ENCODE measurements at regions not wholly inside any gene's neighbourhood (a gene's known extent, or its start where the extent isn't known, plus 50 kb on each side); places are given as distances from the start of the nearest gene placed in this dataset.
"Not testable (repeated sequence)": the region's sequence is repeated elsewhere in the genome, so short reads cannot be mapped to it uniquely, and the experiment has no call there.

DNA sequence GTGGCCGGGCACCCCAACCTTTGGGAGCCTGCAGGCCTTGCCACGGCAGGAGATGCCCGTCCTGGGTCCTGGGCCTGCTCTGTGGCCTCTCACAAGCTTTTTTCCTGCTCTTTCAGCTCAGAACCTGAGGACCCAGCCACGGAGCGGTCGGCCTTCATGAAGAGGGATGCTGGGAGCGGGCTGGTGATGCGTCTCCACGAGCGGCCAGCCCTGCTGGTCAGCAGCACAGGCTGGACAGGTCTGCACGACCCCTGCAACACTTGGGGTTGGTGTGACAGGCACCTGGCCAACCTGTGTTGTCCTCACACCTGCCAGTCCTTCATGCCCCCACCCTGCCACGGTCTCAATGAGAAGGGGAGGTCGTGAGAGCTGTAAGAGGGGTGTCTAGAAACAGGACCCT, 170.0 kb downstream of the ADRA2C start:
- no peak for DNase-seq

DNA sequence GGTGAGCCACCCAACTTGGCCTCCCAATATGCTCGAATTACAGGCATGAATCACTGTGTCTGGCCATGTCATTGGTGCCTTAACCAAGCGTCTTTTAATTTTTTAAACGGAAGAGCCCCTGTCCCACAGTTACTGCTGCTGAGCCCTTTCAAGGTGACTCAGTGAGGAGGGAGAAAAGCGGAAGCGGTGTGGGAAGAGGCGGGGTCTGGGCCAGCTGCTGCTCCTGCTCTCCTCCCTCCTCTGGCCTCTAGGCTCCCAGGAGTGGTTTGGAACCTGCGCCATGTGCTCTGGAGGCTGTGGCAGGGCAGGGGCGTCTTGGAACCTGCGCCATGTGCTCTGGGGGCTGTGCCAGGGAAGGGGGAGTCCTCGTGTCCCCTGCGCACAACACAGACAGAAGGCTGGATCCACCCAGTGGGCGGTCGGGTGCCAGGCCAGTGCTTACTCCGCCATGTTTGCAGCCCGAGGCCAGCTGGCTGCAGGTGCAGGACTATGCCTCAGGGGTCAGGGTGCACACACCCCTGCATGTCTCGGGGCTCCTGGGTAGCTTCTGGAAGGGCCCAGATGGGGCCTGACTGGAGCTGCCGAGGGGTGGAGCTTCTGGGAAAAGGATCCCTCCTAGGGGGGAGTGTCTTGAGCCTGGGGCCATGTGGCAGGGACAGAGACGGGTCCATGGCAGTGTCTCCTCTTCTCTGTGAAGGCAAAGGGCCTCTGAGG, 171.8 kb downstream of the ADRA2C start:
- DNase-seq: not testable (repeated sequence)

DNA sequence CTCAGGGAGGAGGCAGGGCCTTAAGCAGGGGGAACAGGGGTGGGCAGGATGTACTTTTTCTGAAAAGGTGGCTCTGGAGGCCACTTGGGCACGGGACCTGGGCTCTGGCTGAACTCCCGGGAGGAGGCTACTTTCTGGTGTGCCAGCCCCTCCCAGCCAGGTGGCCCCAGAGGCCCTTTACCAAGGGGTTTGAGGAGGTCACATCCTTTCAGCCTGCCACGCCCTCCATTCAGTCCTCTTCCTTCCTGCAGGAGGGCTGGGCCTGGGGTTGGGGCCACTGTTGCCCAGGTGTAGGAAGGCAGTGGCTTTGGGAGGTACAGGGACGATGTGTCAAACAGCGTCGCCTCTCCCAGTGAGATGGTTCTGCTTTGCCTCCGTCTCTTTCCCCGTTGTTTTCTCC, 172.5 kb downstream of the ADRA2C start:
- not testable (repeated sequence) for DNase-seq

DNA sequence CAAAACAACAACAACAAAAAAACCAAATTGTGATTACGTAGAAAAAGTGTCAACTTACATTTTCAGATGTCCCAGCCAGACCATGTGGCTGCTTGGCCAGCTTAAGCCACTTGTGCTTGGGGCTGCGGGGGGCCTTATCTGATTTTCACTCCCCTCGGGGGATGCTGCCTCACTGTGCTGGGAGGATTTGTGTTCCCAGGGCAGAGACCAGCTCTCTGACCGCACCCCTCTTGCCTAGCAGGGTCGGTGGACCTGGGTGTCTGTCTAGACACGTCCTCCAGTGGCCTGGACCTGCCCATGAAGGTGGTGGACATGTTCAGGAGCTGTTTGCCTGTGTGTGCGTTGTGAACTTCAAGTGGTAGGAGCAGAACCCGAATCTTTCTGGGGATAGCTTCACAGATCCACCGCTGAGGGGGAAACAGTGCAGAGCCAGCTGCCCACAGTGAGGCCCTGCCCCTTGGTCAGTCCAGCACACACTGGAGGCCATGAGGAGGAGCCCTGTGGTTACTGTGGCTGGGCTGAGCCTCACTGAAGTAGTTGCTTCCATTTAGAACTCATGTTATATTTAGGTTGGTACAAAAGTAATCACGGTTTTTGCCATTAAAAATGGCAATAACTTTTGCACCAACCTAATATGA, 173.9 kb downstream of the ADRA2C start:
- not testable (repeated sequence) for DNase-seq

DNA sequence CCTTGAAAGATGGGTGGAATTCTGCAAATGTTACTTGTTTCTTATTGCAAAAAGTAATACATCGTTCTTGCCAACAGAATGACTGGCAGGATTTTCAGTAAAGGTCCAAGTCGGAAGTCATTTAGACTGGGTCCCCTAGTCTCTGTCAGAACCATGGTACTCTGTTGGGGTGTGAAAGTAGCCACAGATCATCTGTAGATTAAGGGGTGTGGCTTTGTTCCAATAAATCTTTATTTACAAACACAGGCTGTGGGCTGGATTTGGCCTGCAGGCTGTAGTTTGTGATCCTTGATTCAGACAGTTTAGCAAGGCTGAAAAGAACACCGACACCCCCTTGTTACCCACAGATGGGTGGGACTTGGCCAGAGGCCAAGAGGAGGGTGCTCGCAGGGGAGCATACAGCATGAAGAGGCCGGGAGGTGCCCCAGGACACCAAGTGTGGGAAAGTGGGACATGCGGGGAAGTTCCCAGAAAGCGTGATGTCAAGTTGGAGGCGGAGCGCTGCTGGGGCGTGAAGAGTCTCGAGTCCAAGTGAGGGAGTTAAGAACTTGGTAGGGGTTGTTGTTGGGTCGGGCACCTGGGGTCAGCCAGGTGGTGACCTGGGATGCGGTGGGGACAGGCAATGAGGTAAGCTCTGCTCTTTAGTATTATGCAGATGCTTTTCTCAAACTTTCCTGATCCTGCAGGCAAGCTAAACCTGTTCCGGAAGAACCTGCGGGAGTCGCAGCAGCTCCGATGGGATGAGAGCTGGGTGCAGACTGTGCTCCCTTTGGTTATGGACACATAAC, 175.7 kb downstream of the ADRA2C start:
- not testable (repeated sequence) for DNase-seq

DNA sequence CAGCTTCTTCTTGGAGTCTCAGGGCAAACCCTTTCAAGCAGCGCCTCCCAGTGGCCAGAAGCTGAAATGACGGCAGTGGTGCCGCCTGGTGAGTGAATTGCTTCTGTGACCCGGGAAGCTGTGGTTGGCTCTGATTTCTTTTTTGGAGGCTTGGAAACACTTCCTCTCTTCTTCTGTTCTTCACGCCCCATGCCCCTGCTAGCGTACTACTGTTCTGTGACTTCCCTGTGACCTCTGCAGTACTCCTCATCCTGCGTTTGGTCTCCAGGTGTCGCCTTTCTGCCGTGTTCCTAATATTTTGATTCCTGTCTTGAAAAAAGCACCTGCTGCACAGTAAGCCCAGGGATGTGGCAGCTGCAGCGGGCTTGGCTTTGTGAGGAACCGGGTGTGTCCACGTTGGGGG, 176.4 kb downstream of the ADRA2C start:
- peak; percentile 46 for DNase-seq

DNA sequence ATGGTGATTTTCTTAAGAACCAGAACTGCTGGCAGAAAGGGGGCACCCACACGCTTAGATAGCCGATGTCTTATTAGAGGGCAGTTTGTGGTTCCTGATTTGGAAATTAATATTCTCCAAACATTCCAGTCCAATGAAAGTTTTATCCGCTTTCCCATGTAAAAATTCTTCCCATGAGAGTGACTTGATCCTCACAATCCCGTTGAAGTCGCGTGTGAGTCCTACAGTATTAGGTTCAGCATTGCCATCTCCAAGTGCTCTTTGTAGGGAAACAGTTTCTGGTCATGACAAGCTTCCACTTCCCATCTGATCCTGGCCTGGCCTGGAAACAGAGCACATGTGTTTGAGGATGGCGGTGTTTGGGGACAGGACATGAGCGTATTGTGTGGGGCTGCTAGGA, 176.9 kb downstream of the ADRA2C start:
- not testable (repeated sequence) for DNase-seq

DNA sequence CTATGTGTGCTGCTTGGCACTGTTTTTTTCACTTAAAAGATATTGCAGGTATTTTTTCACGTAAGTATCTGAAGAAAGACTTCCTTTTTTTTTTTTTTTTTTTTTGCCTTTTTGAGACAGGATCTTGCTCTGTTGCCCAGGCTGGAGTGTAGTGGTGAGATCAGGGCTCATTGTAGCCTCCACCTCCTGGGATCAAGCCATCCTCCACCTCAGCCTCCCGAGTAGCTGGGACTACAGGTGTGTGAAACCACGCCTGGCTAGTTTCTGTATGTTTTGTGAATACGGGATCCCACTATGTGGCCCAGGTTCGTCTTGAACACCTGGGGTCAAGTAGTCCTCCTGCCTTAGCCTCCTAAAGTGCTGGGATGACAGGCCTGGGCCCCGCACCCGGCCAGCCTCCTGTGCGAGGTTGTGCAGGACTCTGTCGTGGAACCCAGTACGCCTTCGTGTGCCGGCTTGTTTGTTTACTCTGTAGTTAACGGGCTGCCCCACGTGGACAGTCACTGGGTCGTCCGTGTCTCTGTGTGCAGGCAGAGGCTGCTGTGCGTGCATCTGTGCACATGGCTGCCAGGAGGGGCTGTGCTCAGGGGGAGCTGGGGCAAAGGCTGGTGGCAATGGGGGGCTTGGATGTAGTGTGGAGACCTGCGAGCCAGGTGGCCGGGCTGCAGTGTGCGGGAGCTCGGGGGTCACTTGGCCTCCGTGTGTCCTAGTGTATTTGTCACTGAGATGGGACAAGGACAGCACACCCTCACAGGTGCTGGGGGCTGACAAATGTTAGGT, 179.5 kb downstream of the ADRA2C start:
- DNase-seq: no peak

DNA sequence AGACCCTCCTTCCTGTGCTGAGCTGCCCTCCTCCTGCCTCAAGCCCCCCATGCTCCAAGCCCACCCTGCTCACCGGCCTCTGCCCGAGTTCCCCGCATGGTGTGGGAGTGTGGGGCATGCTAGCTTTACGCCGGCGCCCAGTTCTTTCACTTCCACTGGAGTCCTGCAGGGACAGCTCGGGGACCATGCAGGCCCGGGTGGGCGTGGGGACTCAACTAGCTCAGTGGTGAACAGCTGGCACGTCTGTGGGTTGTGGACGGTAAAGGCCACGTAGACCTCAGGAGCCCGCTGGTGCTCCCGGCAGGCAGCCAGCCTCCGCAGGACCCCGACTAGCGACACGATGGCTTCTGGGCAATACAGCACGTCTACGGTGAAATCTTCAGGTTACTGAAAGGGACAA, 180.4 kb downstream of the ADRA2C start:
- not testable (repeated sequence) for DNase-seq

DNA sequence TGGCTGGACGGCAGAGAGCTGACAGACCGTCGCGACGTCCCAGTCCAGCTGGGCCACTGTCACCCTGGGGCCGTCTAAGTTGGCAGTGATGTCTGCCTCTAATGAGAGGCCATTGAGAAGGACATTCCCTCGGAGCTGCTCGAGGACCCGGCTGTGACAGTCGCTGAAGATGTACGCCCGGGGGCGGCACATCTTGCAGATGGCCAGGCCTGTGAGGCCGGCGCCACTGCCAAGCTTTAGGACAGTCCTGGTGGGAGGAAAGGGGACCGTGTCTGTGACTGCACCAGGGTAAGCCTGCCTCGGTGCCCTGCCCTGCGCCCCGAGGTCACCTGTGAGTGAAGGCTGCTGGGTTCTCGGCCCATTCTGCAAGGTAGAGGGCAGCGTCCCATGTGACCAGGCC, 181.6 kb downstream of the ADRA2C start:
- not testable (repeated sequence) for DNase-seq

DNA sequence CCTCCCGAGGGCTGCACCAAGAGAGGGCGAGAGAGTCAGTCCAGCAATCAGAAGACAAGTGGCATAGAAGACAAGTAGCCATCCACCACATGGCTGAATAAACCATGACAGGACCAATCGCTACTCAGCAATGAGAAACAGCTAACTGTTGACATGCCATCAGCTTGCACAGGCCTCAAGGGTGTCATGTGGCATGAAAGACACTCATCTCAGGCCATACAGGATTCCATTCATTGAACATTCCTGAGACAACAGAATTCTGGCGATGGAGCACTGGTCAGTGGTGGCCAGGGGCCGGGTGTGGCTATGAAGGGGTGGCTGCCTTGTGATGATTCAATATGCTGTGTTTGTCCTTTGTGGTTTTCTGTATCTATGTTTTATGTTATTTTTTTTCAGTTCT, 182.0 kb downstream of the ADRA2C start:
- not testable (repeated sequence) for DNase-seq

DNA sequence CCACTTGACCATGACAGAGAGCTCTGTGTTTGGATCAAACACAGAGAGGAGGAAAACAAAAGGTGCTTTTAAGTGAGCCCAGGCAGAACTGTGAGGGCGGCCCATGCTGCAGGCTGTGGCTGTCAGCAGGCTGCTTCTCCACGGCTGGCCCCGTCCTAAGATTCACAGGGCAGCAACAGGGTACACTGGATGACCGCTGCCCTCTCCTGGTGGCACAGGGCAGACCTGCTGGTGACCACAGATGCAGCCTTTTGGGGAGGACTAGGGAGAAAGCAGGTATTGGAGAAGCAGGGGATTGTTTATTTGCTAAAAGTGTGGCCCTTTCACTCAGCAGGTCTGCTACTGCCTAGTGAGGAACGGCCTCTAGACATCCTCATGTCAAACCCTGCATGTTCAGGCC, 183.7 kb downstream of the ADRA2C start:
- DNase-seq: peak; percentile 32

DNA sequence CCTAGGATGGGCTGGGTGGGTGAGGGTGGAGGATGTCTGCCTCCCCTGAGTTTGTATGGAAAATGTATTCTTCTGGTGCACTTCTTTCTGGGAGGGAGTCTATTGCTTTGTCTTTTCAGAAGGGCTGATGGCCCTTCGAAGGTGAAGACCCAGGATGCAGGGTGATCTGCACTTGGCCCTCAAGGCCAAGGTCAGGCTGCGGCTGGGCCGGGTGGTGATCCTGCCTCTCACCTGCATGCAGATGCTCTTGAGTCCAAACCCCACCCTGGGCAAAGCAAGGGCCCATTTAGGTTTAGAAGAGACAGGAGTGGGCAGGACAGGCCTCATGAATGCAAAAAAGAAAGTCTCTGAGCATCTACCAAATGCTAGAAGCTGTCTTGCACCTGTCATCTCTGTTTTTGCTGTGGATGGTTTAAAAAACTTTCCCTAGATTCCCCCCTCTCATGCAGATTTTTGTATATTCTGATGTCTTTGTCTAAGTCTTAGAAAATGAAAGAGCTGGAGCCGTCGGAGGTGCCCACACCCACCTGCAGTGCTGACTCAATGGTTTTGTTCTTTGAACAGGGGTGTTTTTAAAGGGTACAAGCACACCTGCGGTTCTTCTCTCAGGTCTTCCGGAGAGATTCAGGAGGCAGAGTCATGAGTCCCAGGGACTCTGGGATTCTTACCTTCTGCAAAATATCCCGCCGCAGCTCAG, 186.4 kb downstream of the ADRA2C start:
- DNase-seq: not testable (repeated sequence)

DNA sequence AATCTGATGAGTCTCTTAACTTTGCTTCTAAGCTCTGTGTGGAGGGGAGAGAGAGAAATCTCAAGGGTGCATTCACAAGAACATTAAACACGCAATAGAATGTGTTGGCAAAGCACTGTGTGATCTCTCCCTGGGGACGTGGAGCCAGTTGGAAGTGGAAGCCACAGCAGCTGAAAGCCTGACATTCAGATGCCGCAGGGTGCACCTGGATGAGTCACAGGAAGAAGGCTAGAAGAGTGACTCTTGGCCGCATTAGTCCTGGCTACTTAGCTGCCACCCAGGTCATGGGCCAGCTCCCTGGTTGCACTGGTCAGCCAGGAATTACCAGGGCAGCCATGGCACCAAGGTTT, 186.9 kb downstream of the ADRA2C start:
- not testable (repeated sequence) for DNase-seq

DNA sequence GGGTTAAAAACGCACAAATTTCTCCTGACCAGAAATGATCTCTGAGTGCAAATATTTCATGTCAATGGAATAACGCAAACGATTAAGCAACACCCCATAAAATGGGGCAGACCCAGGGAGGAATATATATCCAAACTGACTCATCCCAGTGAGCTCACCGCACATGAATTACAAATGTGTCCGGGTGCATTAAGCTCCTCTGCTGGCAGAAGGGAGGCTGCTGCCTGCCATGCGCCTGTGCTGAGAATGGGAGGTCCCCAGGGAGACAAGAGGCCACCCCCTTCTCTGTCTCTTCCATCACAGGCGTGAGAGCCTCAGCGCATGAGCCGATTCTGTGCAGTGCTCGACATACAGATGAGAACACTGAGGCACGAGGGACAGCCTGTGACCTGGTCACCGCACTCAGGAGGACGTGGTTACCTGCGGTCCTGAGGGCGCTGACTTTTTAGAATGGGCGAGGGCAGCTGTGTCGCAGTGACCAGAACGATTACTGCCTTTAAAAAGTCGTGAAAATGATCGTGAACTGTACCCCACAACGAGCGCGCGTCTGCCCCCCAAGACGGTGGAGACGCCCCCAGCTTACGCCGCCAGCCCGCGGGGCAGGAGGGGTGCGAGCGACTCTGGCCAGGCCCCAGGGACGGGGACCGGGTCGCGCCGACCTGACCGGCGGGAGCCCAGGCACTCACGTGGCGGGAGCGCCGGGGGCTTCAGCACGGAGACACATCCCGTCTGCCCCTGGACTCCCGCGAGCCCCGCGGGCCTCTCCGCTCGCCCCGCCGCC, 188.5 kb downstream of the ADRA2C start:
- peak; percentile 75 for DNase-seq

DNA sequence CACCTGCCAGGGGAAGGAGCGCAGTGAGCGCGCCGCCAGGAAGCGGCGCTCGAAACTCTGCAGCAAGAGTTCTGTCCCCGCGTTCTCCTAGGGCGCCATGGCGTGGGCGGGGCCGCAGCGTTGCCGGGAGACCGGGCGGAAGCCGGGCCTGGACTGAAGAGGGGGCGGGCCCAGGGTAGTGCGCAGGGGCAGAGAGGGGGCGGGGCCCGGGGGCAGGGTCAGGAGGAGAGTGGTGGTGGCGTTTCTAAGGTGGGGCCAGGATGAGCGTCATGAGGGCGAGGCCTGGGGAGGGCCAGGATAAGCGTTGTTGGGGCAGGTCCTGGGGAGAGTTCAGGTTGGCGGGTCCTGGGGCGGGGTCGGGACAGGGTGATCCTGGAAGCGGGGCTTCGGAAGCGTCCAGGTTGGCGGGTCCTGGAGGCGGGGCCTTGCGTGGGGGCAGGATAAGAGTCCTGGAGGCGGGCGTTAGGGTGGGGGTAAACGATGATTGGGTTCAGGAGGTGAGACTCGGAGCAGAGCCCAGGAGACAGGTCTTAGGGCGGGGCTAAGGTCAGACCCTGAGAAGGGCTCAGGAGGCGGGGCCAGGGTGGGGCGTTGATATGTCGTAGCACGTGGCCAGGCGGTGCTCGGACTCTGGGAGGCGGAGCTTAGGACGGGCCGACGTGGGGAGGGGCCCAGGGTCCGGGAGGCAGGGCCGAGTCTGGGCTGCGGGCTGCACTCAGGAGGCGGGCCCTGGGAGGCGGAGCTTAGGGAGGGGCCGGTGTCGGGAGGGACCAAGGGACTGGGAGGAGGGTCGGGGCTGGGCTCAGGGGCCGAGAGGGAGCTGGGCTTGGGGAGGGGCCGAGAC, 189.4 kb downstream of the ADRA2C start:
- DNase-seq: peak; percentile 99

DNA sequence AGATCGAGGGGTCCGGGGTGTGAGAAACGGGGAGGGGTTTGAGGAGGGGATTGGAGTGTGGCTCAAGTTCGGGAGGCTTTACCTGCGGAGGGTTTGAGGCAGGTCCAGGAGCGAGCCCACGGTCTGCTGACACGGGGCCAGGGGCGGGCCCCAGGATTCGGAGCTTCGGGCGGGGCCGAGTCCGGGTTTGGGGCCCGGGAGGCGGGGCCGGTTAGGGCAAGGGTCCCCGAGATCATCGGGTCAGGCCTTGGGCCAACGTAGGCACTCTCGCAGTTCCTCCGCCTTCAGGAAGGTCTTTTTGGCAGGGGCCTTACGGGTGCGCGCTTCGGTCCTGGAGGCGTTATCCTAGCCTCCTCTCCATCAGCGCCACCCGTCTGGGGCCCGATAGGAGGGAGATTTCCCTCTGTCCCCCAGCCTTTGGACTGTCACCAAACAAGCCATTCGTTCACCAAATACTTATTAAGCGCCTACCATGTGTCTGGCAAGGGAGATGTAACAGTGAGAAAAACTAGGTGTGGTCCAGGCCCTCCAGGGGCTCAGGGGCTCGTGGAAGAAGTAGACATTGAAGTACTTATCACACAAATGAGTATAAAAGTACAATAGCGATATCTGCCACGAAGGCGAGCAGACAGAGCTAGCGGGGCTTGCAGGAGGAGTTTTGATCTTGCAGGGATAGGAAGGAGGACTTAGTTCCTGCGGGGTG, 190.1 kb downstream of the ADRA2C start:
- DNase-seq: peak; percentile 1

DNA sequence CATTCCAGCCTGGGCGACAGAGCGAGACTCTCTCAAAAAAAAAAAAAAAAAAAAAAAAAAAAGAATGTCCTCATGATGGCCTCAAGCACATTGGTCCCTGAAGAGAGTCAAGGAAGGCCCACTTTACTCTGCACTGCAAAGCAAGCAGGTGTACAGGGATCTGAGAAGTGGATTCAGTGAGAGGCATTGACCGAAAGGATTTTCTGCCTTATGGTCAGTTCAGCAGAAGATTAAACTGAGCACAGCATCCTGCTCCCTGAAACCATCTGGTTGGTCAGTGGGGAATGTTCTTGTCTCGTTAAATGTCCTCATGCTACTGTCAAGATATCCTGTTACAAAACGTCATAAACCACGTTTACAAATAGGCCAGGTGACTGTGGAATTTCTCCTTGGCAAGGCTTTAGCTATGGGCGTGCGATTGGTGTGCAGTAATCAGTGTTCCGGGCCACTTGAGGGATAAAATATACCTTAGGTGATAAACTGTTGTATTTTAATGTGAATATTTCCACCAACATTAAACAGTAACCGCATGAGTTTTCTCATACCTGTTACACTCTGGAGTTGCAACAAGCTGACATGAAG, 195.0 kb downstream of the ADRA2C start:
- DNase-seq: not testable (repeated sequence)

DNA sequence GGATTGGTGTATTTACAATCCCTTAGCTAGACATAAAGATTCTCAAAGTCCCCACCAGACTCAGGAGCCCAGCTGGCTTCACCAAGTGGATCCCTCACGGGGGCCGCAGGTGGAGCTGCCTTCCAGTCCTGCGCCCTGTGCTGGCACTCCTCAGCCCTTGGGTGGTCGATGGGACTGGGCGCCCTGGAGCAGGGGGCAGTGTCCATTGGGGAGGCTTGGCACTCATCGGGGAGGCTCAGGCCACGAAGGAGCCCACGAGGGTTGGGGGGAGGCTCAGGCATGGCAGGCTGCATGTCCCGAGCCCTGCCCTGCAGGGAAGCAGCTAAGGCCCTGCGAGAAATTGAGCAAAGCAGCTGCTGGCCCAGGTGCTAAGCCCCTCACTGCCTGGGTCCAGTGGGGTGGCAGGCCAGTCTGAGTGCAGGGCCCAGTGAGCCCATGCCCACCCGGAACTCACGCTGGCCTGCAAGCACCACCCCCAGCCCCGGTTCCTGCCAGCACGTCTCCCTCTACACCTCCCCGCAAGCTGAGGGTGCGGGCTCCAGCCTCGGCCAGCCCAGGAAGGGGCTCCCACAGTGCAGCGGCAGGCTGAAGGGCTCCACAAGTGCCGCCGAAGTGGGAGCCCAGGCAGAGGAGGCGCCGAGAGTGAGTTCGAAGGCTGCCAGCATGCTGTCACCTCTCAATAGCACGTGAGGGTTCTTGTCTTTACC, 198.5 kb downstream of the ADRA2C start:
- not testable (repeated sequence) for DNase-seq
